GM12878 (cell line): ENCODE measurements at regions not wholly inside any gene's neighbourhood (a gene's known extent, or its start where the extent isn't known, plus 50 kb on each side); places are given as distances from the start of the nearest gene placed in this dataset.

ENCODE experiments used
- CBFB ChIP-seq: IDR thresholded peaks from 2 replicates; pipeline ENCODE4 v1.6.1; 2016; ENCODE audit warnings: antibody characterized with exemption, low read depth
- FOS ChIP-seq: IDR thresholded peaks from 3 replicates; pipeline ENCODE4 v1.6.1; 2011; ENCODE audit warnings: borderline replicate concordance; ENCODE audit not compliant: insufficient read length; ENCODE audit errors: extremely low read depth
- IRF4 ChIP-seq: IDR thresholded peaks from 2 replicates; pipeline ENCODE4 v1.6.1; 2011; ENCODE audit warnings: low read depth, low read length
- TF ChIP-seq, protein P1 (sequence below): IDR thresholded peaks from 2 replicates; pipeline ENCODE4 v1.6.1; 2011; ENCODE audit warnings: low read depth, mild to moderate bottlenecking, low read length, moderate library complexity, borderline replicate concordance; ENCODE audit errors: extremely low read depth

DNA sequence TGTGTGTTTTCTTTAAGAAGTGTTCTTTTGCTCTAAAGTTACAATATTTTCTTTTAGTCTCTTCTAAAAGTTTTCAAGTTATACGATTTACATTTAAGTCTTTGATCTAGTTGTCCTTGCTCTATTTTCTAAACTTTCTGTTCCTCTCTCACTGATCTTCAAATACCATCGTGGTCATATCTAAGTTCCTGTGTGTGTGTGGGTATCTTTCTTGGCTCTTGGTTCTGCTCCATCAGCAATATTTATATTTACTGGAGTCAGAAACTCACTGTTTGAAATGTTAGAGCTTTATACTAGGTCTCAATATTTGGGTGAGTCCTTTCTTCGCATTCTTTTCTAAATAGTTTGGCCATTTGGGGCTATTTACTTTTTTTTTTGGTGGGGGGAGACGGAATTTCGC lies 77.3 kb downstream of the COPS8 start:
- no peak for TF ChIP-seq FOS
- no peak for TF ChIP-seq IRF4
- TF ChIP-seq, protein P1, sequence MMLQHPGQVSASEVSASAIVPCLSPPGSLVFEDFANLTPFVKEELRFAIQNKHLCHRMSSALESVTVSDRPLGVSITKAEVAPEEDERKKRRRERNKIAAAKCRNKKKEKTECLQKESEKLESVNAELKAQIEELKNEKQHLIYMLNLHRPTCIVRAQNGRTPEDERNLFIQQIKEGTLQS, result no peak
- TF ChIP-seq CBFB, result no peak
